K562 (cell line): ENCODE measurements at regions not wholly inside any gene's neighbourhood (a gene's known extent, or its start where the extent isn't known, plus 50 kb on each side); places are given as distances from the start of the nearest gene placed in this dataset.

Experiments used
- ATAC-seq: fragments of 200-7000 bp; cut with Tn5 transposase; 3 replicates; pipeline ENCODE4 v1.9.1; 2020; ENCODE audit warnings: moderate library complexity
- BruUV-seq: library from RNA; stranded (reverse); fragments of 400-500 nt; replicated peaks from 2 replicates; lab custom pipeline; 2021; lab: Mats Ljungman, UMichigan
- CTCF ChIA-PET: fragments of 300-600 bp; formaldehyde crosslinking; extraction: SDS; loops from one replicate; lab custom pipeline; 2021; ENCODE audit warnings: low intra/inter-chr PET ratio; lab: Yijun Ruan, JAX
- POLR2A ChIA-PET: fragments of 300-600, 350-650 bp; sonication (Branson Sonifier 250); formaldehyde crosslinking; extraction: SDS; loops from one replicate; lab custom pipeline; 2021; ENCODE audit warnings: antibody characterized with exemption, inconsistent platforms; lab: Yijun Ruan, JAX
- DNase-seq, 4 experiments: peaks; one replicate each; pipeline versions ENCODE4 v3.0.0 to v3.0.0-alpha.2; 2011 to 2018; ENCODE audit warnings: low spot score in 3 of 4, mixed read lengths in 3 of 4; ENCODE audit errors: extremely low read depth in 1 of 4
- FAIRE-seq: peaks from 2 replicates; lab custom pipeline; 2011; peaks lifted over from hg19 to GRCh38; lab: Jason Lieb, UNC
- H2AFZ ChIP-seq: 2 replicates; pipeline ENCODE4 v1.6.0; 2011; ENCODE audit warnings: low read depth, low read length, control low read depth, inconsistent platforms
- H3K27ac ChIP-seq: fragments of 200-600 bp; 3 replicates; pipeline ENCODE4 v1.8.0; 2011; ENCODE audit warnings: low read depth, mild to moderate bottlenecking, control low read depth, inconsistent platforms, low read length, moderate library complexity, mixed read lengths; ENCODE audit errors: extremely low read depth
- H3K27me3 ChIP-seq, 2 experiments: fragments of 300-600 bp in 1 of 2; 2 replicates in 1 of 2; 3 replicates in 1 of 2; pipeline versions ENCODE4 v1.6.0 to v1.8.0; 2011; ENCODE audit warnings: inconsistent platforms in 2 of 2, low read length in 2 of 2, mild to moderate bottlenecking in 1 of 2, mixed read lengths in 1 of 2, moderate library complexity in 1 of 2; ENCODE audit not compliant: control insufficient read depth in 2 of 2, insufficient read depth in 2 of 2
- H3K36me3 ChIP-seq: fragments of 300-600 bp; 3 replicates; pipeline ENCODE4 v1.8.0; 2011; ENCODE audit warnings: mild to moderate bottlenecking, low read length, inconsistent platforms; ENCODE audit not compliant: control insufficient read depth, insufficient read depth
- H3K4me1 ChIP-seq, 2 experiments: fragments of 200-600 bp in 1 of 2; replicated peaks in 1 of 2; 2 replicates in 1 of 2; 3 replicates in 1 of 2; pipeline versions ENCODE4 v1.5.1 to v1.8.0; 2011; ENCODE audit warnings: inconsistent platforms in 2 of 2, low read length in 2 of 2, mild to moderate bottlenecking in 1 of 2, mixed read lengths in 1 of 2, moderate library complexity in 1 of 2; ENCODE audit not compliant: control insufficient read depth in 2 of 2, insufficient read depth in 2 of 2
- H3K4me2 ChIP-seq: 2 replicates; pipeline ENCODE4 v1.6.1; 2011; ENCODE audit warnings: low read length, control low read depth, inconsistent platforms, mixed read lengths; ENCODE audit not compliant: insufficient read depth
- H3K4me3 ChIP-seq: fragments of 200-600 bp; sonication (generic), shearing (Covaris generic); 2 replicates; pipeline ENCODE4 v1.5.1; 2016; ENCODE audit warnings: control low read depth, inconsistent platforms
- H3K79me2 ChIP-seq: fragments of 200-600 bp; 3 replicates; pipeline ENCODE4 v1.8.0; 2011; ENCODE audit warnings: low read length, inconsistent platforms; ENCODE audit not compliant: control insufficient read depth, insufficient read depth
- H3K9ac ChIP-seq, 2 experiments: 2 replicates each; pipeline versions ENCODE4 v1.6.0 to v1.6.1; 2011; ENCODE audit warnings: low read depth in 2 of 2, low read length in 2 of 2, control low read depth in 1 of 2, inconsistent platforms in 1 of 2, mild to moderate bottlenecking in 1 of 2, mixed read lengths in 1 of 2; ENCODE audit not compliant: insufficient read depth in 1 of 2
- H3K9me1 ChIP-seq: one replicate; pipeline ENCODE4 v1.6.0; 2011; ENCODE audit warnings: inconsistent platforms, mild to moderate bottlenecking, low read length, moderate library complexity; ENCODE audit not compliant: control insufficient read depth, insufficient read depth
- H3K9me3 ChIP-seq: replicated peaks from 2 replicates; pipeline ENCODE4 v1.5.1; 2011; ENCODE audit warnings: low read depth, low read length, inconsistent platforms; ENCODE audit not compliant: control insufficient read depth, insufficient read depth
- H4K20me1 ChIP-seq: replicated peaks from 2 replicates; pipeline ENCODE4 v1.6.1; 2011; ENCODE audit warnings: low read length, inconsistent platforms, mixed read lengths; ENCODE audit not compliant: control insufficient read depth, insufficient read depth
- BRD4 ChIP-seq: fragments of 200-600 bp; sonication (generic); IDR thresholded peaks from 2 replicates; pipeline ENCODE4 v1.6.1; 2017; ENCODE audit warnings: inconsistent platforms
- ESRRA ChIP-seq: fragments of 450-650 bp; IDR thresholded peaks from 2 replicates; pipeline ENCODE4 v1.6.1; 2014; ENCODE audit warnings: low read depth, mild to moderate bottlenecking, moderate library complexity, borderline replicate concordance
- GTF2F1 ChIP-seq: IDR thresholded peaks from 2 replicates; pipeline ENCODE4 v1.6.1; 2011; ENCODE audit warnings: low read depth, low read length, improper control_type of control experiment
- HEY1 ChIP-seq: fragments of 250-450 bp; sonication (Bioruptor Pico); IDR thresholded peaks from 2 replicates; pipeline ENCODE4 v1.5.0; 2020; ENCODE audit warnings: mild to moderate bottlenecking, moderate library complexity, borderline replicate concordance
- HSF4 ChIP-seq: fragments of 250-450 bp; sonication (Bioruptor Pico); IDR thresholded peaks from 2 replicates; pipeline ENCODE4 v2.1.2; 2022; ENCODE audit warnings: mild to moderate bottlenecking, moderate library complexity, borderline replicate concordance
- ZNF695 ChIP-seq: fragments of 450-650 bp; formaldehyde crosslinking; IDR thresholded peaks from 2 replicates; pipeline ENCODE4 v1.4.0; 2020; ENCODE audit warnings: mild to moderate bottlenecking, moderate library complexity
- WGBS: fragments of 100-300 bp; shearing (Covaris generic); methylation state at CpG from one replicate; pipeline ENCODE4 v1.1.6; 2016; ENCODE audit warnings: low coverage, mixed read lengths; ENCODE audit not compliant: insufficient coverage; ENCODE audit errors: missing lambda C conversion rate; 5-methylcytosine and 5-hydroxymethylcytosine counted together
- in situ Hi-C: fragments of 300-500 bp; cut with MboI; formaldehyde crosslinking; loops from 4 replicates; pipeline ENCODE4 v1.15.0; 2018; ENCODE audit warnings: inconsistent platforms, mixed read lengths
- intact Hi-C: fragments of 100-400 bp; cut with micrococcal nuclease; formaldehyde crosslinking; loops from 2 replicates; pipeline ENCODE4 v1.14.2; 2022
- TF ChIP-seq, protein P1 (sequence below): IDR thresholded peaks from 2 replicates; pipeline ENCODE4 v1.6.1; 2014; ENCODE audit warnings: antibody characterized with exemption
- TF ChIP-seq, protein P2 (sequence below), 2 experiments: IDR thresholded peaks; 2 replicates each; pipeline ENCODE4 v1.6.1; 2011; ENCODE audit warnings: borderline replicate concordance in 1 of 2, control low read depth in 1 of 2, low read depth in 1 of 2, low read length in 1 of 2, mild to moderate bottlenecking in 1 of 2, mixed read lengths in 1 of 2, moderate library complexity in 1 of 2; ENCODE audit not compliant: insufficient read depth in 1 of 2, insufficient read length in 1 of 2, poor library complexity in 1 of 2, severe bottlenecking in 1 of 2; ENCODE audit errors: extremely low read depth in 1 of 2

DNA sequence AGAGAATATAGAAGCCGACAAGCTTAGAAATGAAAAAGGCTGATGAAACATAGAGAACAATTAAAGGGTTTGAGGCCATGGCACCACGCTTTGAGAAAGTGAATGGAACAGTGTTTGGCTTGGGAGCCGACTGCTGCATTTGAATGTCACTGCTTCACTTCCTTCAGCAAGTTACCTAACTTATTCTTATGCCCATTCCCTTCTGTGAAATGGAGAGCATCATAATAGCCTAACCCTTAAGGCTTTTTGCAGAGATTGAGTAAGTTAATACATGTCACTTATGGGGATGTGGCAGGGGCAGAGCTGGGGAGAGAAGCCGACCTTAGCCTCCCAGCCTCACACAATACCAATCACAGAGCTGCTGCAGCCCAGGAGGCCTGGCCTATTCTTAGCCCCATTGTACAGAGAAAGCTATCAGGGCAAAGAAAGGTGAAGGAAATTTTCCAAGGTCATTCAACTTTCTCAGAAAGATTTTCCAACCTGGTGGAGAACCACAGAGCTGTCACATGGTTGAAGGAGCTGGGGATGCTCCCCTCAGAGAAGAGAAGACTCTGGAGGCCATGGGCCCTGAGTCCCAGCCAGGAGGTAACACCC, 186.0 kb upstream of the GDF10 start:
- intact Hi-C loops = no loop called here

More for the DNA sequence above, 186.0 kb upstream of the GDF10 start:
- H3K4me3 ChIP-seq = no peak overlapping the region
- no peak overlapping the region for H3K27ac ChIP-seq
- no peak overlapping the region for H2AFZ ChIP-seq
- no peak overlapping the region for H3K9ac ChIP-seq
- in situ Hi-C loops = no loop called here
- FAIRE-seq = no peak
- no peaks in the 10 kb centered on the region for H3K4me1 ChIP-seq
- H3K9me3 ChIP-seq = no peaks in the 10 kb centered on the region
- TF ChIP-seq HSF4 (CRISPR knock-in tag) (no peak), GTF2F1 (no peak), HEY1 (CRISPR knock-in tag) (no peak), ESRRA (0 out of 2 replicates have a peak, but pooled peaks have one; percentile 35), BRD4 (no peak), ZNF695 (no peak)
- TF ChIP-seq, protein P1, sequence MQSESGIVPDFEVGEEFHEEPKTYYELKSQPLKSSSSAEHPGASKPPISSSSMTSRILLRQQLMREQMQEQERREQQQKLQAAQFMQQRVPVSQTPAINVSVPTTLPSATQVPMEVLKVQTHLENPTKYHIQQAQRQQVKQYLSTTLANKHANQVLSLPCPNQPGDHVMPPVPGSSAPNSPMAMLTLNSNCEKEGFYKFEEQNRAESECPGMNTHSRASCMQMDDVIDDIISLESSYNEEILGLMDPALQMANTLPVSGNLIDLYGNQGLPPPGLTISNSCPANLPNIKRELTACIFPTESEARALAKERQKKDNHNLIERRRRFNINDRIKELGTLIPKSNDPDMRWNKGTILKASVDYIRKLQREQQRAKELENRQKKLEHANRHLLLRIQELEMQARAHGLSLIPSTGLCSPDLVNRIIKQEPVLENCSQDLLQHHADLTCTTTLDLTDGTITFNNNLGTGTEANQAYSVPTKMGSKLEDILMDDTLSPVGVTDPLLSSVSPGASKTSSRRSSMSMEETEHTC = no peak
- TF ChIP-seq, protein P2, sequence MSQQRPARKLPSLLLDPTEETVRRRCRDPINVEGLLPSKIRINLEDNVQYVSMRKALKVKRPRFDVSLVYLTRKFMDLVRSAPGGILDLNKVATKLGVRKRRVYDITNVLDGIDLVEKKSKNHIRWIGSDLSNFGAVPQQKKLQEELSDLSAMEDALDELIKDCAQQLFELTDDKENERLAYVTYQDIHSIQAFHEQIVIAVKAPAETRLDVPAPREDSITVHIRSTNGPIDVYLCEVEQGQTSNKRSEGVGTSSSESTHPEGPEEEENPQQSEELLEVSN (IDR thresholded peaks at IDR 0.05; ENCODE audit: borderline replicate concordance in 1 of 2, extremely low read depth in 1 of 2, insufficient read depth in 1 of 2, insufficient read length in 1 of 2, low read depth in 1 of 2, low read length in 1 of 2, poor library complexity in 1 of 2, severe bottlenecking in 1 of 2) = no peak
- H3K9me1 ChIP-seq = no peaks in the 10 kb centered on the region
- WGBS = 1% methylated on average over 4 of the region's 4 CpGs
- H3K4me2 ChIP-seq = no peak overlapping the region
- DNase-seq = no peak
- no peaks in the 10 kb centered on the region for H3K36me3 ChIP-seq
- ATAC-seq = no peak
- no peaks in the 10 kb centered on the region for H3K79me2 ChIP-seq
- no TSS peak for BruUV-seq
- POLR2A ChIA-PET = interaction anchor here (1.0 to 1.3 kb wide), 4 partner anchors 9 to 20 kb away, joined by 3 to 4 read pairs (median 4); no protein-coding TSS in a partner anchor
- CTCF ChIA-PET = no interaction called here
- H3K27me3 ChIP-seq = peaks cover 8 to 27% of the 10 kb centered on the region in 2 experiments; a peak in 4 of 5 replicates
- no peaks in the 10 kb centered on the region for H4K20me1 ChIP-seq
